Osteoblast (primary cell): ENCODE measurements at regions not wholly inside any gene's neighbourhood (a gene's known extent, or its start where the extent isn't known, plus 50 kb on each side); places are given as distances from the start of the nearest gene placed in this dataset.

Experiments
- DNase-seq: peaks from one replicate; pipeline ENCODE4 v3.0.0; 2011; ENCODE audit warnings: low spot score, mixed read lengths; ENCODE audit not compliant: insufficient read length; ENCODE audit errors: missing footprints
- H2AFZ ChIP-seq: 2 replicates; pipeline ENCODE4 v1.6.0; 2011; ENCODE audit warnings: mild to moderate bottlenecking, low read length
- H3K27ac ChIP-seq: 2 replicates; pipeline ENCODE4 v1.5.1; 2011; ENCODE audit warnings: mild to moderate bottlenecking, low read depth, low read length, moderate library complexity
- H3K27me3 ChIP-seq: 2 replicates; pipeline ENCODE4 v1.6.0; 2012; ENCODE audit warnings: mild to moderate bottlenecking, control low read depth, inconsistent platforms, low read length, moderate library complexity; ENCODE audit not compliant: insufficient read depth
- H3K36me3 ChIP-seq: 2 replicates; pipeline ENCODE4 v1.5.1; 2011; ENCODE audit warnings: mild to moderate bottlenecking, low read length, control low read depth, moderate library complexity; ENCODE audit not compliant: insufficient read depth
- H3K4me1 ChIP-seq: 2 replicates; pipeline ENCODE4 v1.5.1; 2011; ENCODE audit warnings: mild to moderate bottlenecking, low read length, control low read depth, moderate library complexity; ENCODE audit not compliant: insufficient read depth
- H3K4me2 ChIP-seq: 2 replicates; pipeline ENCODE4 v1.6.0; 2011; ENCODE audit warnings: mild to moderate bottlenecking, low read length; ENCODE audit not compliant: insufficient read depth
- H3K4me3 ChIP-seq: fragments of 200-600 bp; sonication (generic); 3 replicates; pipeline ENCODE4 v1.5.1; 2012; ENCODE audit warnings: mild to moderate bottlenecking, low read length, inconsistent platforms; ENCODE audit not compliant: insufficient read depth
- H3K79me2 ChIP-seq: 2 replicates; pipeline ENCODE4 v1.6.0; 2012; ENCODE audit warnings: mild to moderate bottlenecking, low read length, control low read depth, inconsistent platforms; ENCODE audit not compliant: insufficient read depth
- H3K9me3 ChIP-seq: 2 replicates; pipeline ENCODE4 v1.5.1; 2011; ENCODE audit warnings: low read depth, low read length, control low read depth
- H4K20me1 ChIP-seq: 2 replicates; pipeline ENCODE4 v1.6.0; 2012; ENCODE audit warnings: mild to moderate bottlenecking, low read length, control low read depth; ENCODE audit not compliant: insufficient read depth
- CTCF ChIP-seq: IDR thresholded peaks from 2 replicates; pipeline ENCODE4 v1.5.1; 2011; ENCODE audit warnings: mild to moderate bottlenecking, low read depth, low read length, moderate library complexity; ENCODE audit errors: extremely low read depth

DNA sequence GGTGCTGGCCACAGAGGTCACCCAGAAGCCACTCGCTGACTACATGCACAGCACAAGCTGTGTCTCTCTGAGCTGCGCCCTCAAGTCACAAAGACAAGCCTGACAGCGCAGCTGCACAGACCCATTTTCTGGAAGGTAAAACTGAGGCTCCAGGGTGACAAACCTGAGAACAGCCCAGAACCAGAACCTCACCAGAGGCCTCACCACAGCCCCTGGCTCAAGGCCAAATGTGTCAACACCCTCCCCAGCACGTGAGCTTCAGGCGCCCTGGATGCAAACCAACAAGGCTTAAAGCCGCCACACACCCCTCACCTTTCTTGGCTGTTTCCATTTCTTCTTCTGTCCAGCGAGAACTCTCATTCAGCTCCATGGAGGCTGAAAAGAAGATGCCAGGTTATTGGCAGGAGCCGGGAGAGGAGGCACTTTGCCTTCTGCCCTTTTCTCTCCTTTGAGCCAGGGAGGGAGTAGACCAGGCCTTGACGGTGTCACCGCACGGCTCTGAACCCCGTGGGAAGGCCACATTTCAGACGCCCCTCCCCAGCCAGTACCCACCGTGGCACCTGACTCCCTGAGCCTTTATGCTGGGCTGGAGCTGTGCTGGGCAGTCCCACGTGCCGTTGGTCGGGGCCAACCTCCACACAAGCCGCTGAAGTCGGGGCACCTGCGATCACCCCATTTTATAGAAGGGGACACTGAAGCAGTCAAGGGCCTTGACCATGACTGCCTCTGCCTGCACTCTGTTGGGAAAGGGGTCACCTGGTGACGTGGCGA, 103.1 kb downstream of the RFLNA start:
- Histone ChIP-seq H3K4me3 (no peak overlapping the region), H3K27me3 (no peaks in the 10 kb centered on the region), H2AFZ (no peak overlapping the region), H3K27ac (no peak overlapping the region), H3K9me3 (no peaks in the 10 kb centered on the region), H3K36me3 (peaks cover 41% of the 10 kb centered on the region), H3K79me2 (no peaks in the 10 kb centered on the region), H4K20me1 (peaks cover 41% of the 10 kb centered on the region), H3K4me1 (peaks cover 10% of the 10 kb centered on the region), H3K4me2 (no peak overlapping the region)
- DNase-seq, result no peak
- TF ChIP-seq CTCF, result no peak

GRCh38 chr12:124397399-124397679, 102.4 kb downstream of the RFLNA start:
- Histone ChIP-seq H3K79me2 (no peaks in the 10 kb centered on the region), H3K36me3 (peaks cover 41% of the 10 kb centered on the region), H3K4me2 (no peak overlapping the region), H2AFZ (no peak overlapping the region), H3K27me3 (no peaks in the 10 kb centered on the region), H3K4me1 (peaks cover 16% of the 10 kb centered on the region), H3K9me3 (no peaks in the 10 kb centered on the region), H3K27ac (no peak overlapping the region), H4K20me1 (peaks cover 43% of the 10 kb centered on the region), H3K4me3 (no peak overlapping the region)
- TF ChIP-seq CTCF, result no peak
- no peak for DNase-seq

DNA sequence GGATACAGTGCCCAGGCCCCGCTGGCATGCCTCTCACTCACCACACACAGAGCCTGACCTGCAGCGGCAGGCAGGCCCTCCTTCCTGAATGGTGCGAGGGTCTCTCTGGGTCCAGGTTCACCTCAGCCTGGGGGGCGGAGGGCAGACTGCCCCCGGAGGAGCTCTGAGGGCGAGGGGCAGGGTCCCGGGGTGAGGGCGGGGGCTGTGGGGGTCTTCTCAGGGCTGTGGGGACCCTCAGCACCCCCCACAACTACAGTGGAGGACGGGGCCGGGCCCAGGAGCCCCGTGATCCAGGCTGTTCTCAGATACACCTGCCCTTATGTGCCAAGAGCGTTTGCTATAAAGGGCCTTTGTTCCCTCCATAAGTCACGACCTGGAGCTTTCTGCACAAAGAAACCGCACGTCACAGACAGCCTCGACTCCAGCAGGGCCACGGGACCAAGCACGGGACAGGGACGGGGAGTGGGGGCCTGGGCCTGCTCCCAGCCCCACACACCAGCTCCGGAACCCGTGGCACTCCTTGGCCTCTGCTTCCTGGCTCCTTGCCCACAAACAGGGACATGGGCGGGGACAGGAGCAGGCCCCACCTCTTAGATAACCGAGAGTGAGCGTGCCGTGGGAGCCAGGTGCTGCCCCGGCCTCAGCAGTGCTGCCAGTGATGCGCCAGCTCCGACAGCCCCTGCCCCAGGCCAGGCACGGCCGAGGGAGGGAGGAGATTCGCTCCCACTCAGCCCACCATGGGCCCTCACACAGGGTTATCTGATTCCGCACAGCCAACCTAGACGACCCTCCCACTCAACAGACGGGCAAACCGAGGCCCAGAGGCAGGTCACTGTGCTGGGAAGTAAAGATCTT, 101.9 kb downstream of the RFLNA start:
- peaks cover 22% of the 10 kb centered on the region for H3K4me1 ChIP-seq
- H3K79me2 ChIP-seq, result no peaks in the 10 kb centered on the region
- H3K9me3 ChIP-seq, result no peaks in the 10 kb centered on the region
- H3K4me3 ChIP-seq, result no peak overlapping the region
- no peak overlapping the region for H3K27ac ChIP-seq
- peaks cover 43% of the 10 kb centered on the region for H4K20me1 ChIP-seq
- H3K36me3 ChIP-seq, result peaks cover 41% of the 10 kb centered on the region
- TF ChIP-seq CTCF, result no peak
- no peaks in the 10 kb centered on the region for H3K27me3 ChIP-seq
- H3K4me2 ChIP-seq, result no peak overlapping the region
- H2AFZ ChIP-seq, result no peak overlapping the region
- no peak for DNase-seq

- H3K4me1 ChIP-seq, result peaks cover 30% of the 10 kb centered on the region
- H3K36me3 ChIP-seq, result peaks cover 38% of the 10 kb centered on the region
- no peak for DNase-seq
- TF ChIP-seq CTCF, result no peak
- peaks cover 47% of the 10 kb centered on the region for H4K20me1 ChIP-seq
- H3K27me3 ChIP-seq, result no peaks in the 10 kb centered on the region
- no peaks in the 10 kb centered on the region for H3K79me2 ChIP-seq
- no peak overlapping the region for H3K27ac ChIP-seq
- H3K4me3 ChIP-seq, result no peak overlapping the region
- no peaks in the 10 kb centered on the region for H3K9me3 ChIP-seq
- no peak overlapping the region for H2AFZ ChIP-seq
- H3K4me2 ChIP-seq, result no peak overlapping the region
Observed at GRCh38 chr12:124395986-124396385, 101.1 kb downstream of the RFLNA start.
